Liver (tissue), 8 donors: ENCODE measurements at regions not wholly inside any gene's neighbourhood (a gene's known extent, or its start where the extent isn't known, plus 50 kb on each side); places are given as distances from the start of the nearest gene placed in this dataset.

Experiments used
- DNase-seq: peaks from one replicate; pipeline ENCODE4 v3.0.0-alpha.2; 2017; ENCODE audit warnings: low spot score
- H3K27ac ChIP-seq, 2 donors: one replicate each; pipeline ENCODE4 v1.7.0; 2013; ENCODE audit warnings: inconsistent platforms in 2 of 2, low read length in 2 of 2, control low read depth in 1 of 2, low read depth in 1 of 2, mild to moderate bottlenecking in 1 of 2
- H3K27me3 ChIP-seq, 4 donors: one replicate each; pipeline versions ENCODE4 v1.6.1 to v1.7.0; 2013; ENCODE audit warnings: low read length in 3 of 4, inconsistent platforms in 1 of 4, mild to moderate bottlenecking in 1 of 4, moderate library complexity in 1 of 4; ENCODE audit not compliant: control insufficient read depth in 4 of 4, insufficient read depth in 4 of 4
- H3K36me3 ChIP-seq, 4 donors: one replicate each; pipeline versions ENCODE4 v1.6.1 to v1.7.0; 2013; ENCODE audit warnings: low read length in 3 of 4, mild to moderate bottlenecking in 3 of 4, low read depth in 1 of 4, moderate library complexity in 1 of 4; ENCODE audit not compliant: control insufficient read depth in 4 of 4, insufficient read depth in 3 of 4
- H3K4me1 ChIP-seq, 4 donors: one replicate each; pipeline versions ENCODE4 v1.6.1 to v1.7.0; 2013; ENCODE audit warnings: low read length in 3 of 4, mild to moderate bottlenecking in 3 of 4, moderate library complexity in 1 of 4; ENCODE audit not compliant: control insufficient read depth in 4 of 4, insufficient read depth in 4 of 4
- H3K4me3 ChIP-seq, 3 donors: one replicate each; pipeline versions ENCODE4 v1.6.1 to v1.7.0; 2013; ENCODE audit warnings: low read length in 3 of 3, control low read depth in 1 of 3, low read depth in 1 of 3, mild to moderate bottlenecking in 1 of 3
- H3K9ac ChIP-seq, 2 donors: one replicate each; pipeline ENCODE4 v1.7.0; 2013; ENCODE audit warnings: low read length in 2 of 2, mild to moderate bottlenecking in 2 of 2, moderate library complexity in 2 of 2, control low read depth in 1 of 2, low read depth in 1 of 2
- H3K9me3 ChIP-seq, 4 donors: one replicate each; pipeline versions ENCODE4 v1.6.1 to v1.7.0; 2013; ENCODE audit warnings: low read length in 3 of 4; ENCODE audit not compliant: control insufficient read depth in 4 of 4
- CTCF ChIP-seq: fragments of 150-350 bp; IDR thresholded peaks from 2 replicates; pipeline ENCODE4 v1.5.1; 2017; ENCODE audit warnings: improper control_type of control experiment, low read depth, low read length; ENCODE audit not compliant: missing input control
- EGR1 ChIP-seq, 2 donors: IDR thresholded peaks; 2 replicates each; pipeline ENCODE4 v1.6.1; 2016 to 2018; ENCODE audit warnings: antibody characterized with exemption in 2 of 2, low read depth in 2 of 2
- GABPA ChIP-seq, 2 donors: IDR thresholded peaks in 1 of 2; conservative IDR thresholded peaks in 1 of 2; 2 replicates each; pipeline ENCODE4 v1.6.1; 2016; ENCODE audit warnings: antibody characterized with exemption in 2 of 2, mild to moderate bottlenecking in 1 of 2, moderate library complexity in 1 of 2
- HNF4A ChIP-seq, 2 donors: conservative IDR thresholded peaks; 2 replicates each; pipeline ENCODE4 v1.6.1; 2016; ENCODE audit warnings: antibody characterized with exemption in 2 of 2, mild to moderate bottlenecking in 2 of 2
- HNF4G ChIP-seq: IDR thresholded peaks from 2 replicates; pipeline ENCODE4 v1.6.1; 2016; ENCODE audit warnings: antibody characterized with exemption
- JUND ChIP-seq, 2 donors: IDR thresholded peaks; 2 replicates each; pipeline ENCODE4 v1.6.1; 2016; ENCODE audit warnings: antibody characterized with exemption in 2 of 2
- RAD21 ChIP-seq, 2 donors: IDR thresholded peaks; 2 replicates each; pipeline ENCODE4 v1.6.1; 2016; ENCODE audit warnings: antibody characterized with exemption in 2 of 2, mild to moderate bottlenecking in 2 of 2
- REST ChIP-seq: IDR thresholded peaks from 2 replicates; pipeline ENCODE4 v1.6.1; 2016; ENCODE audit warnings: antibody characterized with exemption, mild to moderate bottlenecking
- RXRA ChIP-seq, 2 donors: IDR thresholded peaks; 2 replicates each; pipeline ENCODE4 v1.6.1; 2017 to 2018; ENCODE audit warnings: antibody characterized with exemption in 2 of 2, mild to moderate bottlenecking in 1 of 2
- SP1 ChIP-seq: IDR thresholded peaks from 2 replicates; pipeline ENCODE4 v1.6.1; 2018; ENCODE audit warnings: antibody characterized with exemption, mild to moderate bottlenecking
- TAF1 ChIP-seq: conservative IDR thresholded peaks from 2 replicates; pipeline ENCODE4 v1.6.1; 2016; ENCODE audit warnings: antibody characterized with exemption, mild to moderate bottlenecking
- YY1 ChIP-seq: IDR thresholded peaks from 2 replicates; pipeline ENCODE4 v1.6.1; 2016; ENCODE audit warnings: antibody characterized with exemption, mild to moderate bottlenecking
- ZBTB33 ChIP-seq: IDR thresholded peaks from 2 replicates; pipeline ENCODE4 v1.6.1; 2016; ENCODE audit warnings: antibody characterized with exemption
- WGBS: extraction: QIAGEN DNeasy Blood & Tissue Kit; methylation state at CpG from one replicate; pipeline ENCODE4 v1.1.7; 2013; 5-methylcytosine and 5-hydroxymethylcytosine counted together
- TF ChIP-seq, protein P1 (sequence below): IDR thresholded peaks from 2 replicates; pipeline ENCODE4 v1.6.1; 2016; ENCODE audit warnings: antibody characterized with exemption
- donor health status: healthy.
- donor health status: healthy.
- donor health status: healthy.
- donor health status: healthy.
- donor health status: healthy.

DNA sequence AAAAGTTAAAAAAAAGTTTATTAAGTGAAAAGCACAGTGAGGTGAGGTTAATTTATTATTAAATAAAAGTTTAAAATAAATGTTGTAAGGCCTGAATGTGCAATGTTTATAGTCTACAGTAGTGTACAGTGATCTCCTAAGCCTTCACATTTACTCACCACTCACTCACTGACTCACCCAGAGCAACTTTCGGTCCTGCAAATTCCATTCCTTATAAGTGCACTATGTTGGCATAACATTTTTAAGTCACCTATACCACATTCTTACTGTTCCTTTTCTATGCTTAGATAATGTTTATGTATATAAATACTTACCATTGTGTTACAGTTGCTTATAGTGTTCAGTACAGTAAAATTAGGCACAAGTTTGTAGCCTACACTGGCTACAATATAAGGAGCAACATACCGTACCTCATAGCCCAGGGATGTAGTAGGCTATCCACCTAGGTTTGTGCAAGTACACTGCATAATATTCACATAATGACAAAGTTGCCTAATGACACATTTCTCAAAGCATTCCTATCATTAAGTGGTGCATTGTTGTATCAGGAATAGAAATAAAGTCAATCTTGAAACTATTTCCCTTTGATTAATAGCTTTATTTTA, 426.5 kb upstream of the BRINP3 start:
- Histone ChIP-seq H3K9me3 (no peaks in the 10 kb centered on the region), H3K9ac (no peak overlapping the region), H3K4me3 (no peak overlapping the region), H3K36me3 (no peaks in the 10 kb centered on the region), H3K27me3 (peaks cover 0 to 2% (median 0%) of the 10 kb centered on the region in 4 donors), H3K27ac (no peak overlapping the region), H3K4me1 (no peaks in the 10 kb centered on the region)
- 86% methylated on average over 2 of the region's 2 CpGs for WGBS
- no peak for DNase-seq
- no peak for TF ChIP-seq GABPA (IDR thresholded peaks at IDR 0.05 in 1 of 2, conservative IDR thresholded peaks at IDR 0.05 in 1 of 2)
- TF ChIP-seq RAD21 (IDR thresholded peaks at IDR 0.05) = no peak

- no peak for DNase-seq
- TF ChIP-seq HNF4G (no peak), YY1 (no peak), REST (no peak), HNF4A (conservative IDR thresholded peaks at IDR 0.05) (no peak)
- TF ChIP-seq, protein P1, sequence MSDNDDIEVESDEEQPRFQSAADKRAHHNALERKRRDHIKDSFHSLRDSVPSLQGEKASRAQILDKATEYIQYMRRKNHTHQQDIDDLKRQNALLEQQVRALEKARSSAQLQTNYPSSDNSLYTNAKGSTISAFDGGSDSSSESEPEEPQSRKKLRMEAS = no peak
- 86% methylated on average over 1 of the region's 1 CpG for WGBS
Measured at GRCh38 chr1:190906206-190906725, 428.6 kb upstream of the BRINP3 start.

DNA sequence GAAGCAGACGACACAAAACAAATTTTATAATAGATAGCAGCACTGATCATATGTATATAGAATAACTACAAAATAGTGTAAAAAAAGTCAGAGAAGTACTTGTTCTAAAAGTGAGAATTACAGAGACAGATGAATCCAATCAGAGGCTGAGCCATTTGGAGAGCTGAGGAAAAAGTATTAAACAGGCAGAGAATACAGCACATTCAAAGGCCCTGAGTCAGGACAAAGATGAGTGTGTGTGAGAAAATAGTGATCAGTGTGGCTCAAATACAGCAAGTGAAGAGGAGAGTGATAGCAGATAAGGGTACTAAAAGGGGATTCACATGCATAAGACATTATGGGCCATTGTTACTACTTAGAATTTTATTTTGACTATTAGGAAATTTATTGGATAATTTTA, 430.6 kb upstream of the BRINP3 start:
- H3K4me3 ChIP-seq = no peak overlapping the region
- TF ChIP-seq JUND (IDR thresholded peaks at IDR 0.05) = no peak
- no peak for TF ChIP-seq YY1
- no peak for TF ChIP-seq HNF4A (conservative IDR thresholded peaks at IDR 0.05)
- TF ChIP-seq ZBTB33 = no peak
- TF ChIP-seq TAF1 = no peak
- no peak for TF ChIP-seq CTCF
- TF ChIP-seq SP1 = no peak
- no peak for TF ChIP-seq GABPA (IDR thresholded peaks at IDR 0.05 in 1 of 2, conservative IDR thresholded peaks at IDR 0.05 in 1 of 2)
- no peak for TF ChIP-seq REST
- no peak for TF ChIP-seq HNF4G
- TF ChIP-seq RXRA (IDR thresholded peaks at IDR 0.05) = no peak
- TF ChIP-seq EGR1 (IDR thresholded peaks at IDR 0.05; ENCODE audit: low read depth in 2 of 2) = no peak
- H3K36me3 ChIP-seq = no peaks in the 10 kb centered on the region
- H3K9me3 ChIP-seq = no peaks in the 10 kb centered on the region
- no peak for DNase-seq
- 83% methylated on average over 1 of the region's 1 CpG for WGBS
- no peaks in the 10 kb centered on the region for H3K4me1 ChIP-seq
- no peak overlapping the region for H3K27ac ChIP-seq
- no peaks in the 10 kb centered on the region for H3K27me3 ChIP-seq
- H3K9ac ChIP-seq = no peak overlapping the region

More at GRCh38 chr1:190906206-190906725, 428.6 kb upstream of the BRINP3 start:
- Histone ChIP-seq H3K27me3 (no peaks in the 10 kb centered on the region), H3K9ac (no peak overlapping the region), H3K27ac (no peak overlapping the region), H3K36me3 (no peaks in the 10 kb centered on the region), H3K4me1 (no peaks in the 10 kb centered on the region), H3K9me3 (no peaks in the 10 kb centered on the region), H3K4me3 (no peak overlapping the region)
